ENCODE measurements at regions not wholly inside any gene's neighbourhood (a gene's known extent, or its start where the extent isn't known, plus 50 kb on each side); places are given as distances from the start of the nearest gene placed in this dataset.

GRCh38 chr3:154952553-154952952, 127.6 kb upstream of the MME start:
- Histone ChIP-seq H3K4me1 (ENCODE audit: insufficient read depth, low read length, poor library complexity, severe bottlenecking) (no peaks in the 10 kb centered on the region), H3K79me2 (ENCODE audit: insufficient read depth, low read length) (no peaks in the 10 kb centered on the region), H3K9ac (ENCODE audit: low read depth, low read length, poor library complexity, severe bottlenecking) (no peak overlapping the region), H3K36me3 (ENCODE audit: insufficient read depth, low read length) (no peaks in the 10 kb centered on the region), H3K27me3 (ENCODE audit: insufficient read depth, low read length, poor library complexity, severe bottlenecking) (no peaks in the 10 kb centered on the region), H3K4me2 (ENCODE audit: low read depth, low read length, poor library complexity, severe bottlenecking) (no peak overlapping the region), H2AFZ (ENCODE audit: low read length) (no peak overlapping the region), H3F3A (ENCODE audit: low read depth) (no peaks in the 10 kb centered on the region), H4K20me1 (ENCODE audit: insufficient read depth, low read length, poor library complexity, severe bottlenecking) (no peaks in the 10 kb centered on the region), H3K9me2 (replicated peaks; ENCODE audit: low read depth, low read length) (no peaks in the 10 kb centered on the region), H3K9me3 (ENCODE audit: insufficient read depth, low read depth, low read length) (0 out of 2 replicates have a peak, but pooled peaks cover 5% of the 10 kb centered on the region), H3K4me3 (ENCODE audit: low read length, poor library complexity, severe bottlenecking) (no peak overlapping the region)
- no peak for TF ChIP-seq CTCF (conservative IDR thresholded peaks at IDR 0.05; ENCODE audit: low read length)
- TF ChIP-seq EZH2phosphoT487 (IDR thresholded peaks at IDR 0.05; ENCODE audit: borderline replicate concordance) = no peak

- TF ChIP-seq EZH2phosphoT487 (IDR thresholded peaks at IDR 0.05; ENCODE audit: borderline replicate concordance) (no peak), CTCF (conservative IDR thresholded peaks at IDR 0.05; ENCODE audit: low read length) (no peak)
- Histone ChIP-seq H3K4me2 (ENCODE audit: low read depth, low read length, poor library complexity, severe bottlenecking) (no peak overlapping the region), H3K9ac (ENCODE audit: low read depth, low read length, poor library complexity, severe bottlenecking) (no peak overlapping the region)
Measured at GRCh38 chr3:154943981-154944380, 136.1 kb upstream of the MME start.

GRCh38 chr3:154942827-154943226, 137.3 kb upstream of the MME start:
- H3K9me2 ChIP-seq (replicated peaks; ENCODE audit: low read depth, low read length) = no peaks in the 10 kb centered on the region

More at GRCh38 chr3:154943981-154944380, 136.1 kb upstream of the MME start:
- H3K9me3 ChIP-seq (ENCODE audit: insufficient read depth, low read depth, low read length) = no peaks in the 10 kb centered on the region
- H2AFZ ChIP-seq (ENCODE audit: low read length) = no peak overlapping the region
- H3K4me3 ChIP-seq (ENCODE audit: low read length, poor library complexity, severe bottlenecking) = no peak overlapping the region
- H3K9me2 ChIP-seq (replicated peaks; ENCODE audit: low read depth, low read length) = no peaks in the 10 kb centered on the region
- no peaks in the 10 kb centered on the region for H3K79me2 ChIP-seq (ENCODE audit: insufficient read depth, low read length)
- H3K27me3 ChIP-seq (ENCODE audit: insufficient read depth, low read length, poor library complexity, severe bottlenecking) = no peaks in the 10 kb centered on the region
- no peaks in the 10 kb centered on the region for H4K20me1 ChIP-seq (ENCODE audit: insufficient read depth, low read length, poor library complexity, severe bottlenecking)
- no peaks in the 10 kb centered on the region for H3K36me3 ChIP-seq (ENCODE audit: insufficient read depth, low read length)
- H3K4me1 ChIP-seq (ENCODE audit: insufficient read depth, low read length, poor library complexity, severe bottlenecking) = no peaks in the 10 kb centered on the region
- no peaks in the 10 kb centered on the region for H3F3A ChIP-seq (ENCODE audit: low read depth)

More at GRCh38 chr3:154942827-154943226, 137.3 kb upstream of the MME start:
- Histone ChIP-seq H3F3A (ENCODE audit: low read depth) (no peaks in the 10 kb centered on the region), H3K4me1 (ENCODE audit: insufficient read depth, low read length, poor library complexity, severe bottlenecking) (no peaks in the 10 kb centered on the region), H3K4me2 (ENCODE audit: low read depth, low read length, poor library complexity, severe bottlenecking) (no peak overlapping the region), H3K9me3 (ENCODE audit: insufficient read depth, low read depth, low read length) (no peaks in the 10 kb centered on the region), H3K9ac (ENCODE audit: low read depth, low read length, poor library complexity, severe bottlenecking) (no peak overlapping the region), H3K4me3 (ENCODE audit: low read length, poor library complexity, severe bottlenecking) (no peak overlapping the region), H4K20me1 (ENCODE audit: insufficient read depth, low read length, poor library complexity, severe bottlenecking) (no peaks in the 10 kb centered on the region), H3K79me2 (ENCODE audit: insufficient read depth, low read length) (no peaks in the 10 kb centered on the region), H2AFZ (ENCODE audit: low read length) (no peak overlapping the region), H3K36me3 (ENCODE audit: insufficient read depth, low read length) (no peaks in the 10 kb centered on the region), H3K27me3 (ENCODE audit: insufficient read depth, low read length, poor library complexity, severe bottlenecking) (no peaks in the 10 kb centered on the region)
- no peak for TF ChIP-seq CTCF (conservative IDR thresholded peaks at IDR 0.05; ENCODE audit: low read length)
- no peak for TF ChIP-seq EZH2phosphoT487 (IDR thresholded peaks at IDR 0.05; ENCODE audit: borderline replicate concordance)
